Kidney (tissue), 13 donors: ENCODE measurements at regions not wholly inside any gene's neighbourhood (a gene's known extent, or its start where the extent isn't known, plus 50 kb on each side); places are given as distances from the start of the nearest gene placed in this dataset.

Experiments
- DNase-seq, 5 donors: peaks; one replicate each; pipeline ENCODE4 v3.0.0-alpha.2; 2013 to 2020
- FAIRE-seq: peaks from 2 replicates; lab custom pipeline; 2012; peaks lifted over from hg19 to GRCh38; lab: Jason Lieb, UNC
- H3K27ac ChIP-seq, 2 donors: one replicate each; pipeline ENCODE4 v1.7.0; 2013; ENCODE audit warnings: low read depth in 2 of 2, low read length in 2 of 2, inconsistent platforms in 1 of 2
- H3K27me3 ChIP-seq: one replicate; pipeline ENCODE4 v1.7.1; 2013; ENCODE audit warnings: low read length, inconsistent platforms; ENCODE audit not compliant: control insufficient read depth, insufficient read depth
- H3K36me3 ChIP-seq, 3 donors: one replicate each; pipeline versions ENCODE4 v1.7.0 to v1.7.1; 2013; ENCODE audit warnings: low read length in 3 of 3, control low read depth in 1 of 3, inconsistent platforms in 1 of 3; ENCODE audit not compliant: insufficient read depth in 3 of 3, control insufficient read depth in 2 of 3
- H3K4me1 ChIP-seq, 3 donors: one replicate each; pipeline versions ENCODE4 v1.7.0 to v1.7.1; 2013; ENCODE audit warnings: low read length in 3 of 3, inconsistent platforms in 1 of 3, low read depth in 1 of 3; ENCODE audit not compliant: control insufficient read depth in 2 of 3, insufficient read depth in 2 of 3
- H3K4me3 ChIP-seq, 3 donors: one replicate each; pipeline versions ENCODE4 v1.7.0 to v1.8.1; 2013; ENCODE audit warnings: low read length in 3 of 3, control low read depth in 1 of 3, inconsistent platforms in 1 of 3
- H3K9ac ChIP-seq, 3 donors: one replicate each; pipeline versions ENCODE4 v1.7.0 to v1.7.1; 2013; ENCODE audit warnings: low read length in 3 of 3, control low read depth in 1 of 3, inconsistent platforms in 1 of 3
- H3K9me3 ChIP-seq, 3 donors: one replicate each; pipeline versions ENCODE4 v1.7.0 to v1.7.1; 2013; ENCODE audit warnings: low read length in 3 of 3, control low read depth in 1 of 3, inconsistent platforms in 1 of 3; ENCODE audit not compliant: control insufficient read depth in 2 of 3, insufficient read depth in 1 of 3
- intact Hi-C: fragments of 100-400 bp; cut with DNase I; formaldehyde crosslinking; loops from one replicate; pipeline ENCODE4 v1.11.1; 2022
- TF ChIP-seq, protein P1 (sequence below): IDR thresholded peaks from 3 replicates; pipeline ENCODE4 v1.5.1; 2012; ENCODE audit warnings: mild to moderate bottlenecking, moderate library complexity, borderline replicate concordance; ENCODE audit not compliant: insufficient read depth; ENCODE audit errors: extremely low read depth
- donor health status: control.
- donor health status: control.
- donor health status: control.
- donor health status: control.
- donor health status: control.
- donor health status: DM: yes; HTN: yes; CAD: no.
- donor health status: Normal renal cell carcinoma (clear cell type).

DNA sequence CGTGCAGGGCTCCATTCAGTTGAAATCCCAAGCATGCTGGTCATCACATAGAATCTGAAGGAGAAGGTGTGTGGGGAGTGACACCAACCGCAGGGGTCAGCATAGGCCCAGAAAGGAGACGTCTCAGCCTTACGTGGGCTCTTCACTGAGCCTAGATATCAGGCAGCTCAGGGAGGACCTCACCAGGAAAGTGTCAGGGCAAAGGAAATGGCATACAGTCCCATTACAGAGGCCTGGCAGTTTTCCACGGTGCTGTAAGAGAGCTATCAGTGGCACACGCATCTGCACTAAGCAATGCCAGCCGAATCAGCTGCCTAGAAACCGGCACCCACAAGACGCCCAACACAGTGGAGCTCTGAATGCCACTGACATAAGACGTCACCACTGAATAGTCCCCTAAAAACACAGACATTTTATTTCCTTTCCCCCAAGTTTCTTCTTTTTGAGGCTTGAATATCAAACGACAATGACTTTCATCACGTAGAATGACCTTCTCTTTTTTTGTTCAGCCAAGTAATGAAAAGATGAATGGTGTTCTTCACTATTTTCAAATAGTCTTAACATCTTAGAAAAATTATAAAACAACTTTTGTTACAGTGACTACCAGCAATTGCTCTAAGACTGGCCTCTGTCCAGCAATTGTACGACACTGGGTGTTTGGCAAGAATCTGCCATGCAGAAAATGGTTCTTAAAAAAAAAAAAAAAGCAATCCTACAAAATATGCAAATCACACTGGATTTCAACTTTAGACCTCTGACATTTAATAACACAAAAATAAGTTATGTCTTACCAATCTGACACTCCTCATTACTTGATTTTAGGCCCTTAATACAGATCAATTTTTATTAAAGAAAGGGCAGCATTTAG is 88.9 kb upstream of the FOXQ1 start:
- no peaks in the 10 kb centered on the region for H3K9me3 ChIP-seq
- H3K36me3 ChIP-seq: no peaks in the 10 kb centered on the region
- TF ChIP-seq, protein P1, sequence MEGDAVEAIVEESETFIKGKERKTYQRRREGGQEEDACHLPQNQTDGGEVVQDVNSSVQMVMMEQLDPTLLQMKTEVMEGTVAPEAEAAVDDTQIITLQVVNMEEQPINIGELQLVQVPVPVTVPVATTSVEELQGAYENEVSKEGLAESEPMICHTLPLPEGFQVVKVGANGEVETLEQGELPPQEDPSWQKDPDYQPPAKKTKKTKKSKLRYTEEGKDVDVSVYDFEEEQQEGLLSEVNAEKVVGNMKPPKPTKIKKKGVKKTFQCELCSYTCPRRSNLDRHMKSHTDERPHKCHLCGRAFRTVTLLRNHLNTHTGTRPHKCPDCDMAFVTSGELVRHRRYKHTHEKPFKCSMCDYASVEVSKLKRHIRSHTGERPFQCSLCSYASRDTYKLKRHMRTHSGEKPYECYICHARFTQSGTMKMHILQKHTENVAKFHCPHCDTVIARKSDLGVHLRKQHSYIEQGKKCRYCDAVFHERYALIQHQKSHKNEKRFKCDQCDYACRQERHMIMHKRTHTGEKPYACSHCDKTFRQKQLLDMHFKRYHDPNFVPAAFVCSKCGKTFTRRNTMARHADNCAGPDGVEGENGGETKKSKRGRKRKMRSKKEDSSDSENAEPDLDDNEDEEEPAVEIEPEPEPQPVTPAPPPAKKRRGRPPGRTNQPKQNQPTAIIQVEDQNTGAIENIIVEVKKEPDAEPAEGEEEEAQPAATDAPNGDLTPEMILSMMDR: no peak
- peaks cover 0 to 3% (median 0%) of the 10 kb centered on the region in 3 donors for H3K4me1 ChIP-seq
- no peak overlapping the region for H3K9ac ChIP-seq
- no peaks in the 10 kb centered on the region for H3K27me3 ChIP-seq
- intact Hi-C loops: no loop called here
- FAIRE-seq (no peak), DNase-seq (peak in 1 of 5 donors; percentile 12)
- no peak overlapping the region for H3K27ac ChIP-seq
- H3K4me3 ChIP-seq: no peak overlapping the region

DNA sequence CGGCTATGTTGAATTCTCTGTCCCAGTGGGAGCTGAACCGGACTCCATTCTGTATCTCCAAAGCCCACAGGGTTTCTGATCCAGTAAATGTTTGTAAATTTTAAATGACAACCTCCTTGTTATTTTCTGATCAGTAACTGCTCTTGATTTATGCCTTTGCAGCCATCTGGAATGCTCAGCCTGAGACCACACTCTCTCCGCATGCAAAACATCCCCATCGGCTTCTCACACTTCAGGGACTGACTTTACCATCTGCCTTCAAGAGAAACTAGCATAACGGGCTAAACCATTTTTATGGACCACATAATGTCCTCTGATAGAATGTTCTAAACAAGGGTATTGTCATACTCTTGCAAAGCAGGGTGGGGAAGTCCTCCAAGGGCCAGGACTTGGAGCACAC is 94.5 kb upstream of the FOXQ1 start:
- Histone ChIP-seq H3K9ac (no peak overlapping the region), H3K4me3 (no peak overlapping the region), H3K27me3 (no peaks in the 10 kb centered on the region), H3K27ac (no peak overlapping the region), H3K36me3 (no peaks in the 10 kb centered on the region), H3K4me1 (no peaks in the 10 kb centered on the region), H3K9me3 (no peaks in the 10 kb centered on the region)
- intact Hi-C loops: no loop called here
- FAIRE-seq (no peak), DNase-seq (peak in 1 of 5 donors; percentile 15)
- TF ChIP-seq, protein P1: no peak

DNA sequence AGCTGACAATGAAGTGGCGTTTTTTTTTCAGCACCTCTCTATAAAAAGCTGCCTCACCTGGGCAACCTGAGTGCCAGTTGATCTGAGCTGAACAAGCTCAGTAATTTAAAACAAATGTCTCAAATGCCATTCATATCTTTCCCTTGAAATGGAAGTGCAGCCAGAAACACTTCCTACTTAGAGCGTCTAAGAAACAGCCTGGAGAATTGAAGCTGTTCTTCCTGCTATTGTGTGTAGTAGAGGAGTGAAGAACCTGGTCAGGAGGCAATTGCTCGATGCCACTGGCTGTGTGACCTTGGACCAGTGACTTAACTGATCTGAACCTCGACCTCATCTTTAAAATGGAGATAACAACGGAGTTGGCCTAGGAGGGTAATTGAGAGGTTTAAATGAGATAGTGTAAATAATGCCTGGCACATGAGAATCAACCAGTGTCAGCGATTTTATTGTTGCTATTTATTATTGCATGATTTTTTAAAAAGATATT is 95.4 kb upstream of the FOXQ1 start:
- Histone ChIP-seq H3K9me3 (no peaks in the 10 kb centered on the region), H3K4me1 (no peaks in the 10 kb centered on the region), H3K27ac (no peak overlapping the region), H3K9ac (no peak overlapping the region), H3K36me3 (no peaks in the 10 kb centered on the region), H3K4me3 (no peak overlapping the region), H3K27me3 (no peaks in the 10 kb centered on the region)
- DNase-seq (no peak), FAIRE-seq (no peak)
- intact Hi-C loops: no loop called here
- TF ChIP-seq, protein P1: no peak
